ENCODE measurements at regions not wholly inside any gene's neighbourhood (a gene's known extent, or its start where the extent isn't known, plus 50 kb on each side); places are given as distances from the start of the nearest gene placed in this dataset.
"Not testable (repeated sequence)": the region's sequence is repeated elsewhere in the genome, so short reads cannot be mapped to it uniquely, and the experiment has no call there.

GRCh38 chr9:97248252-97248651 is 59.2 kb upstream of the CCDC180 start:
- DNase-seq (ENCODE audit: low spot score); FAIRE-seq: not testable (repeated sequence)

- DNase-seq (ENCODE audit: low spot score) (no peak), FAIRE-seq (no peak)
Observed at GRCh38 chr9:97243606-97244005, 63.9 kb upstream of the CCDC180 start.

GRCh38 chr9:97241430-97241829 is 66.0 kb upstream of the CCDC180 start:
- DNase-seq (ENCODE audit: low spot score), result peak; percentile 14
- FAIRE-seq, result not testable (repeated sequence)

- DNase-seq (ENCODE audit: low spot score) (peak; percentile 70), FAIRE-seq (peak; percentile 72)
Observed at GRCh38 chr9:97237951-97238889, 69.2 kb upstream of the CCDC180 start.

GRCh38 chr9:97237311-97237786 is 70.1 kb upstream of the CCDC180 start:
- FAIRE-seq (no peak), DNase-seq (ENCODE audit: low spot score) (no peak)

GRCh38 chr9:97233009-97233400 is 74.5 kb upstream of the CCDC180 start:
- not testable (repeated sequence) for FAIRE-seq; DNase-seq (ENCODE audit: low spot score)

GRCh38 chr9:97232060-97233008 is 75.1 kb upstream of the CCDC180 start:
- FAIRE-seq; DNase-seq (ENCODE audit: low spot score): not testable (repeated sequence)

GRCh38 chr9:97222393-97222792 is 85.1 kb upstream of the CCDC180 start:
- not testable (repeated sequence) for DNase-seq (ENCODE audit: low spot score); FAIRE-seq

- not testable (repeated sequence) for FAIRE-seq; DNase-seq (ENCODE audit: low spot score)
Observed at GRCh38 chr9:97221478-97222355, 85.7 kb upstream of the CCDC180 start.

GRCh38 chr9:97220894-97221477 is 86.5 kb upstream of the CCDC180 start:
- DNase-seq (ENCODE audit: low spot score) (no peak), FAIRE-seq (no peak)

GRCh38 chr9:97220396-97220795 is 87.1 kb upstream of the CCDC180 start:
- FAIRE-seq; DNase-seq (ENCODE audit: low spot score): not testable (repeated sequence)

- FAIRE-seq; DNase-seq (ENCODE audit: low spot score): not testable (repeated sequence)
Observed at GRCh38 chr9:97219443-97220140, 87.9 kb upstream of the CCDC180 start.

- DNase-seq (ENCODE audit: low spot score); FAIRE-seq: not testable (repeated sequence)
Observed at GRCh38 chr9:97215127-97215526, 92.3 kb upstream of the CCDC180 start.

- DNase-seq (ENCODE audit: low spot score), result not testable (repeated sequence)
Observed at GRCh38 chr9:97214556-97214955, 92.9 kb upstream of the CCDC180 start.

GRCh38 chr9:97199683-97200082 is 107.8 kb upstream of the CCDC180 start:
- not testable (repeated sequence) for FAIRE-seq; DNase-seq (ENCODE audit: low spot score)

More at GRCh38 chr9:97214556-97214955, 92.9 kb upstream of the CCDC180 start:
- FAIRE-seq, result not testable (repeated sequence)

- FAIRE-seq (peak; percentile 85), DNase-seq (ENCODE audit: low spot score) (peak; percentile 84)
Observed at GRCh38 chr9:97193767-97194166, 113.7 kb upstream of the CCDC180 start.

GRCh38 chr9:97188545-97188944 is 118.9 kb upstream of the CCDC180 start:
- FAIRE-seq, result no peak
- no peak for DNase-seq (ENCODE audit: low spot score)

- not testable (repeated sequence) for FAIRE-seq; DNase-seq (ENCODE audit: low spot score)
Observed at GRCh38 chr9:97187706-97188105, 119.8 kb upstream of the CCDC180 start.

GRCh38 chr9:97186493-97186892 is 121.0 kb upstream of the CCDC180 start:
- FAIRE-seq (no peak), DNase-seq (ENCODE audit: low spot score) (no peak)
